ENCODE measurements at regions not wholly inside any gene's neighbourhood (a gene's known extent, or its start where the extent isn't known, plus 50 kb on each side); places are given as distances from the start of the nearest gene placed in this dataset.

- Histone ChIP-seq H3K27ac (ENCODE audit: insufficient read depth in 1 of 2, low read depth in 1 of 2, low read length in 2 of 2, poor library complexity in 1 of 2, severe bottlenecking in 2 of 2) (no peak overlapping the region), H3K9me3 (ENCODE audit: control extremely low read depth in 1 of 5, control insufficient read depth in 4 of 5, insufficient read depth in 2 of 5, low read depth in 1 of 5, low read length in 4 of 5) (peaks cover 0 to 5% (median 0%) of the 10 kb centered on the region in 5 experiments), H3K27me3 (replicated peaks in 2 of 5; ENCODE audit: control insufficient read depth in 4 of 5, insufficient read depth in 5 of 5, low read length in 4 of 5) (no peaks in the 10 kb centered on the region), H3K36me3 (ENCODE audit: control insufficient read depth in 4 of 4, insufficient read depth in 4 of 4, low read length in 3 of 4) (no peaks in the 10 kb centered on the region), H3K4me3 (ENCODE audit: control insufficient read depth in 1 of 7, extremely low read depth in 1 of 7, insufficient read depth in 4 of 7, low read depth in 2 of 7, low read length in 6 of 7) (no peak overlapping the region), H3K4me1 (ENCODE audit: control extremely low read depth in 1 of 4, control insufficient read depth in 4 of 4, insufficient read depth in 4 of 4, low read length in 3 of 4) (no peaks in the 10 kb centered on the region)
- POLR2A ChIA-PET = no interaction called here
- WGBS (ENCODE audit: insufficient coverage) = no CpG with 5 or more reads among the region's 2 CpGs
- DNase-seq = no peak
- CTCF ChIA-PET = no interaction called here
Measured at GRCh38 chr13:61768175-61768574, 352.5 kb upstream of the PCDH20 start.

DNA sequence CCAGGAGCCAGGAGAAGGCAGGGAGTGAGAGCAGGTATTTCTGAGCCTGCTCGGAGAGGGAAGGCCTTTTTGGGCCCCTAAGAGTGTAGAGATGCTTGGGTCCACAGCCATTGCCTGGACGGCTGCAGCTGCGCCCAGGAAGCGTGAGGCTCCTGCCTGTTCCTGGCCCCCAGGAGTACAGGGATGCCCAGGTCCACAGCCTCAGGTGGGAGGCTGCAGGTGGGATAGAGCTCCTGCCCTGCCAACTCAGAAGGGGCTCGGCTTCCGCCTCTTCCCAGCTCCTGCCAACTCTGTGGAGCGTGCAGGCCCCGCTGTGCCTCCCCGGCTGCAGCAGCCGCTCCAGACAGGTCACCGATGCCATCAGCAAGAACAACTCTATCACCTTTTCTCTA, 351.0 kb upstream of the PCDH20 start:
- DNase-seq = no peak
- CTCF ChIA-PET = no interaction called here
- 85% methylated on average over 8 of the region's 11 CpGs for WGBS (ENCODE audit: insufficient coverage)
- Histone ChIP-seq H3K9me3 (ENCODE audit: control extremely low read depth in 1 of 5, control insufficient read depth in 4 of 5, insufficient read depth in 2 of 5, low read depth in 1 of 5, low read length in 4 of 5) (peaks cover 0 to 5% (median 0%) of the 10 kb centered on the region in 5 experiments), H3K4me1 (ENCODE audit: control extremely low read depth in 1 of 4, control insufficient read depth in 4 of 4, insufficient read depth in 4 of 4, low read length in 3 of 4) (no peaks in the 10 kb centered on the region), H3K27ac (ENCODE audit: insufficient read depth in 1 of 2, low read depth in 1 of 2, low read length in 2 of 2, poor library complexity in 1 of 2, severe bottlenecking in 2 of 2) (no peak overlapping the region), H3K27me3 (replicated peaks in 2 of 5; ENCODE audit: control insufficient read depth in 4 of 5, insufficient read depth in 5 of 5, low read length in 4 of 5) (no peaks in the 10 kb centered on the region), H3K36me3 (ENCODE audit: control insufficient read depth in 4 of 4, insufficient read depth in 4 of 4, low read length in 3 of 4) (no peaks in the 10 kb centered on the region), H3K4me3 (ENCODE audit: control insufficient read depth in 1 of 7, extremely low read depth in 1 of 7, insufficient read depth in 4 of 7, low read depth in 2 of 7, low read length in 6 of 7) (no peak overlapping the region)
- POLR2A ChIA-PET = no interaction called here

DNA sequence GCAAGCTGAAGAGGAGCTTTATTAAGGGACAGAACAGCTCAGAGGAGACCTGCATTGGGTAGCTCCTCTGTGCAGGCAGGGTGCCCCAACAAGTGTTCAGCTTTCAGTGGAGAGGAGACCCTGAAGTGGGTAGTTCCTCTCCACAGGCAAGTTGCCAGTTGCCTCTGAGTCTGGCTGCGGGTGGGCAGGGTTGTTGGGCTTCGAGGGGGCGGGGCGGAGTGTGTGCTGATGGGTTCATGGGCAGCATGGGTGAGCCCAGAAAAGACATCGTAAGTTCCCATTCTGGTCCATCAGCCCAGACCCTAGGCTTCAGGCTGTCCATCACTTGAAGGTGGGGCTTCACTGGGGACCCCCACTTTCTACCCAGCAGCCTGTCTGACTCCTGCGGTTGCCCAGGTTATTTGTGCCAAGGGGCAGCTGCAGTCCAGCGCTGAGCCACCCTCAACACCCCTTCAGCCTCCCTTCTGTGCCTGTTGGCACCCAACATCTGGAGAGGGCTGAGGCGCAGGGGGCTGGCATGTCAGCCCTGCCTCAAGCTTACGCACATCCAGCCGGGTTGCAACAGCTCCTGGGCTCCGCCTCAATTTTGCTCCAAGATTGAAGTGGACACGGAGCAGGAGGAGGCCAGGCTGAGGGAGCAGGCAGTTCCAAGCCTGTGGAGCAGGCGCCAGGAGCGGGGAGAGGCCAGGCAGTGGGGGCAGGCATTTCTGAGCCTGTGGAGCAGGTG, 350.5 kb upstream of the PCDH20 start:
- H3K36me3 ChIP-seq (ENCODE audit: control insufficient read depth in 4 of 4, insufficient read depth in 4 of 4, low read length in 3 of 4) = no peaks in the 10 kb centered on the region
- peaks cover 0 to 5% (median 0%) of the 10 kb centered on the region in 5 experiments for H3K9me3 ChIP-seq (ENCODE audit: control extremely low read depth in 1 of 5, control insufficient read depth in 4 of 5, insufficient read depth in 2 of 5, low read depth in 1 of 5, low read length in 4 of 5)
- H3K27ac ChIP-seq (ENCODE audit: insufficient read depth in 1 of 2, low read depth in 1 of 2, low read length in 2 of 2, poor library complexity in 1 of 2, severe bottlenecking in 2 of 2) = no peak overlapping the region
- no peaks in the 10 kb centered on the region for H3K27me3 ChIP-seq (replicated peaks in 2 of 5; ENCODE audit: control insufficient read depth in 4 of 5, insufficient read depth in 5 of 5, low read length in 4 of 5)
- WGBS (ENCODE audit: insufficient coverage) = 96% methylated on average over 11 of the region's 14 CpGs
- ChIA-PET POLR2A (no interaction called here), CTCF (no interaction called here)
- no peak overlapping the region for H3K4me3 ChIP-seq (ENCODE audit: control insufficient read depth in 1 of 7, extremely low read depth in 1 of 7, insufficient read depth in 4 of 7, low read depth in 2 of 7, low read length in 6 of 7)
- H3K4me1 ChIP-seq (ENCODE audit: control extremely low read depth in 1 of 4, control insufficient read depth in 4 of 4, insufficient read depth in 4 of 4, low read length in 3 of 4) = no peaks in the 10 kb centered on the region
- no peak for DNase-seq

DNA sequence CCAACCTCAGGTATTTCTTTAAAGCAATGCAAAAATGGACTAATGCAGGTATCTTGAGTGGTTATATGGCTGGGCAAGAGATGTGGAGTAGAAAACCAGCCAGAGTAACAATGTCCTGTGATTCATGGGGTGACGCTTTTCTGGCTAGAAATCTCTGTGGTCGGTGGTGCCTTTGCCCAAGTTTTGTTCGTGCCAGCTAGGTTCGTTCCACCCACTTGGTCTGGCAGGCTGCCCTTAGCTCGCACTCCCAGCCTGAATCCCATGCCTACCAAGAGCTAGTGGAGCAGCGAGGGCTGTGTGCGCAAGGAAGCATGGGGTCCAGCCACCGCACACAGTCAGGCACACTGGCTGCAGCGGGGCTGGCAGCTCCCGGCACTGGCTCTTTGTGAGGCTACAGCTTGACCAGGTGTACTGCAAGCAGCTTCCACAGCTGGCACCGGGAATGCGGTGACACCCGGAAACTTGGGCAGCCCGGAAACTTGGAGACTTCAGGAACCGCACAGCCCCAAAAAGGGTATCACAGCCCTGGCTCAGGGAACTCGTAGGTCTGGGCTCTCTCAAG, 349.6 kb upstream of the PCDH20 start:
- Histone ChIP-seq H3K4me3 (ENCODE audit: control insufficient read depth in 1 of 7, extremely low read depth in 1 of 7, insufficient read depth in 4 of 7, low read depth in 2 of 7, low read length in 6 of 7) (no peak overlapping the region), H3K9me3 (ENCODE audit: control extremely low read depth in 1 of 5, control insufficient read depth in 4 of 5, insufficient read depth in 2 of 5, low read depth in 1 of 5, low read length in 4 of 5) (peaks cover 0 to 5% (median 0%) of the 10 kb centered on the region in 5 experiments), H3K4me1 (ENCODE audit: control extremely low read depth in 1 of 4, control insufficient read depth in 4 of 4, insufficient read depth in 4 of 4, low read length in 3 of 4) (no peaks in the 10 kb centered on the region), H3K27me3 (replicated peaks in 2 of 5; ENCODE audit: control insufficient read depth in 4 of 5, insufficient read depth in 5 of 5, low read length in 4 of 5) (no peaks in the 10 kb centered on the region), H3K27ac (ENCODE audit: insufficient read depth in 1 of 2, low read depth in 1 of 2, low read length in 2 of 2, poor library complexity in 1 of 2, severe bottlenecking in 2 of 2) (no peak overlapping the region), H3K36me3 (ENCODE audit: control insufficient read depth in 4 of 4, insufficient read depth in 4 of 4, low read length in 3 of 4) (no peaks in the 10 kb centered on the region)
- ChIA-PET POLR2A (no interaction called here), CTCF (no interaction called here)
- WGBS (ENCODE audit: insufficient coverage) = 96% methylated on average over 16 of the region's 16 CpGs
- DNase-seq = no peak

DNA sequence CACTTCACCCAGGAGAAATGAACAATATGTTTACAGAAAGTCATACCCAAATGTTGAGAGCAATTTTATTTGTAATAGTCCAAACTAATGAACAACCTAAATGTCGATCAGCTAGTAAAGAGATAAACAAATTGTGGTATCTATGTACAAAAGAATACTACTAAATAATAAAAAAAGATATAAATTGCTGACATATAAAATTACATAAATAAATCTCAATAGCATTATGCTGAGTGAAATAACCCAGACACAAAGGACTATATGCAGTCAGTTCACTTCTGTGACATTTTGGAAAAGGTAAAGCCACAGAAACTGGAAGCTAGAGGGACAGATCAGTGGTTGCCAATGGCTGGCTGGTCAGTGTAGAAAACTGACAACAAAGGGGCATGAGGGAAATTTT, 346.0 kb upstream of the PCDH20 start:
- no CpG with 5 or more reads among the region's 1 CpG for WGBS (ENCODE audit: insufficient coverage)
- Histone ChIP-seq H3K4me3 (ENCODE audit: control insufficient read depth in 1 of 7, extremely low read depth in 1 of 7, insufficient read depth in 4 of 7, low read depth in 2 of 7, low read length in 6 of 7) (no peak overlapping the region), H3K27ac (ENCODE audit: insufficient read depth in 1 of 2, low read depth in 1 of 2, low read length in 2 of 2, poor library complexity in 1 of 2, severe bottlenecking in 2 of 2) (no peak overlapping the region), H3K27me3 (replicated peaks in 2 of 5; ENCODE audit: control insufficient read depth in 4 of 5, insufficient read depth in 5 of 5, low read length in 4 of 5) (no peaks in the 10 kb centered on the region), H3K9me3 (ENCODE audit: control extremely low read depth in 1 of 5, control insufficient read depth in 4 of 5, insufficient read depth in 2 of 5, low read depth in 1 of 5, low read length in 4 of 5) (peaks cover 0 to 4% (median 0%) of the 10 kb centered on the region in 5 experiments), H3K4me1 (ENCODE audit: control extremely low read depth in 1 of 4, control insufficient read depth in 4 of 4, insufficient read depth in 4 of 4, low read length in 3 of 4) (no peaks in the 10 kb centered on the region), H3K36me3 (ENCODE audit: control insufficient read depth in 4 of 4, insufficient read depth in 4 of 4, low read length in 3 of 4) (no peaks in the 10 kb centered on the region)
- ChIA-PET CTCF (no interaction called here), POLR2A (no interaction called here)
- no peak for DNase-seq

GRCh38 chr13:61760102-61760501, 344.5 kb upstream of the PCDH20 start:
- ChIA-PET CTCF (no interaction called here), POLR2A (no interaction called here)
- WGBS (ENCODE audit: insufficient coverage) = no CpG with 5 or more reads among the region's 3 CpGs
- Histone ChIP-seq H3K27ac (ENCODE audit: insufficient read depth in 1 of 2, low read depth in 1 of 2, low read length in 2 of 2, poor library complexity in 1 of 2, severe bottlenecking in 2 of 2) (no peak overlapping the region), H3K9me3 (ENCODE audit: control extremely low read depth in 1 of 5, control insufficient read depth in 4 of 5, insufficient read depth in 2 of 5, low read depth in 1 of 5, low read length in 4 of 5) (peaks cover 0 to 3% (median 0%) of the 10 kb centered on the region in 5 experiments), H3K27me3 (replicated peaks in 2 of 5; ENCODE audit: control insufficient read depth in 4 of 5, insufficient read depth in 5 of 5, low read length in 4 of 5) (no peaks in the 10 kb centered on the region), H3K36me3 (ENCODE audit: control insufficient read depth in 4 of 4, insufficient read depth in 4 of 4, low read length in 3 of 4) (no peaks in the 10 kb centered on the region), H3K4me1 (ENCODE audit: control extremely low read depth in 1 of 4, control insufficient read depth in 4 of 4, insufficient read depth in 4 of 4, low read length in 3 of 4) (no peaks in the 10 kb centered on the region), H3K4me3 (ENCODE audit: control insufficient read depth in 1 of 7, extremely low read depth in 1 of 7, insufficient read depth in 4 of 7, low read depth in 2 of 7, low read length in 6 of 7) (no peak overlapping the region)
- DNase-seq = no peak

GRCh38 chr13:61756031-61756430, 340.4 kb upstream of the PCDH20 start:
- Histone ChIP-seq H3K27ac (ENCODE audit: insufficient read depth in 1 of 2, low read depth in 1 of 2, low read length in 2 of 2, poor library complexity in 1 of 2, severe bottlenecking in 2 of 2) (no peak overlapping the region), H3K27me3 (replicated peaks in 2 of 5; ENCODE audit: control insufficient read depth in 4 of 5, insufficient read depth in 5 of 5, low read length in 4 of 5) (no peaks in the 10 kb centered on the region), H3K4me3 (ENCODE audit: control insufficient read depth in 1 of 7, extremely low read depth in 1 of 7, insufficient read depth in 4 of 7, low read depth in 2 of 7, low read length in 6 of 7) (no peak overlapping the region), H3K4me1 (ENCODE audit: control extremely low read depth in 1 of 4, control insufficient read depth in 4 of 4, insufficient read depth in 4 of 4, low read length in 3 of 4) (no peaks in the 10 kb centered on the region), H3K36me3 (ENCODE audit: control insufficient read depth in 4 of 4, insufficient read depth in 4 of 4, low read length in 3 of 4) (no peaks in the 10 kb centered on the region), H3K9me3 (ENCODE audit: control extremely low read depth in 1 of 5, control insufficient read depth in 4 of 5, insufficient read depth in 2 of 5, low read depth in 1 of 5, low read length in 4 of 5) (peaks cover 0 to 3% (median 0%) of the 10 kb centered on the region in 5 experiments)
- POLR2A ChIA-PET = no interaction called here
- WGBS (ENCODE audit: insufficient coverage) = no CpG with 5 or more reads among the region's 1 CpG
- no peak for DNase-seq
- CTCF ChIA-PET = no interaction called here
